ENCODE measurements at regions not wholly inside any gene's neighbourhood (a gene's known extent, or its start where the extent isn't known, plus 50 kb on each side); places are given as distances from the start of the nearest gene placed in this dataset.
A peak's percentile ranks its signal among the peaks of the same experiment; 100 is the strongest.

GRCh38 chr11:116335078-116335477 is 437.7 kb downstream of the BUD13 start:
- Histone ChIP-seq H3K9me2 (ENCODE audit: insufficient read depth, low read length) (no peaks in the 10 kb centered on the region), H3K79me2 (replicated peaks; ENCODE audit: insufficient read depth, low read length) (no peaks in the 10 kb centered on the region), H4K20me1 (ENCODE audit: insufficient read depth) (no peaks in the 10 kb centered on the region), H3K36me3 (ENCODE audit: insufficient read depth, low read length) (no peaks in the 10 kb centered on the region), H3K27me3 (ENCODE audit: insufficient read depth, low read depth, low read length) (no peaks in the 10 kb centered on the region), H3F3A (ENCODE audit: insufficient read depth, low read length, poor library complexity, severe bottlenecking) (no peaks in the 10 kb centered on the region), H3K4me2 (ENCODE audit: low read length) (no peak overlapping the region), H3K4me3 (ENCODE audit: low read length) (no peak overlapping the region), H3K9ac (ENCODE audit: low read length) (no peak overlapping the region), H3K27ac (ENCODE audit: low read length) (no peak overlapping the region), H3K9me3 (ENCODE audit: low read length) (peaks cover 8% of the 10 kb centered on the region), H2AFZ (ENCODE audit: low read depth, low read length) (no peak overlapping the region)
- no peak for TF ChIP-seq EP300 (conservative IDR thresholded peaks at IDR 0.05; ENCODE audit: poor library complexity, severe bottlenecking)
- TF ChIP-seq EZH2 (IDR thresholded peaks at IDR 0.05; ENCODE audit: borderline replicate concordance, insufficient read depth, low read length, poor library complexity, severe bottlenecking), result no peak
- no peak for TF ChIP-seq POLR2AphosphoS5 (IDR thresholded peaks at IDR 0.05)
- TF ChIP-seq RAD21 (conservative IDR thresholded peaks at IDR 0.05), result no peak
- TF ChIP-seq TAF1 (IDR thresholded peaks at IDR 0.05; ENCODE audit: low read depth), result no peak

DNA sequence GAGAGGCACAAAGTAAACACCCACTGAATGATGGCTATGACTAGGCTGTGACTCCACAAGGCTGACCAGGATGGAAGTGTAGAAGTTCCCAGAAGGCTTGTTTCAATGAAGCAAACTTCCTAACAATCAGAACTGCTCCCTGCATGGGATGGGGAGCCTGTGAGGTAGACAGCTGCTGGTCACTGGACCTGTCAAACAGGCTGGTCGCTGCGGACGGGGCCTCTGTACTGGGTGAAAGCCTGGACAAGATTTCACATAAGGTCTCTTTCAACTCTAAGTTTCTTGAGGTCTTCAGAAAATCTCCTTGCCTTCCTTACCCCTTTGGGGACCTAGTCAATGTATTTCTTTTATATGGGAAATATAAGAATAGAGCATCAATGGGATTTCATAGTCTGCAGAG is 438.2 kb downstream of the BUD13 start:
- Histone ChIP-seq H2AFZ (ENCODE audit: low read depth, low read length) (no peak overlapping the region), H3K36me3 (ENCODE audit: insufficient read depth, low read length) (no peaks in the 10 kb centered on the region), H3K9me3 (ENCODE audit: low read length) (peaks cover 8% of the 10 kb centered on the region), H3K79me2 (replicated peaks; ENCODE audit: insufficient read depth, low read length) (no peaks in the 10 kb centered on the region), H3F3A (ENCODE audit: insufficient read depth, low read length, poor library complexity, severe bottlenecking) (no peaks in the 10 kb centered on the region), H3K27ac (ENCODE audit: low read length) (no peak overlapping the region), H3K27me3 (ENCODE audit: insufficient read depth, low read depth, low read length) (no peaks in the 10 kb centered on the region), H3K9me2 (ENCODE audit: insufficient read depth, low read length) (no peaks in the 10 kb centered on the region), H4K20me1 (ENCODE audit: insufficient read depth) (no peaks in the 10 kb centered on the region), H3K9ac (ENCODE audit: low read length) (no peak overlapping the region), H3K4me2 (ENCODE audit: low read length) (no peak overlapping the region), H3K4me3 (ENCODE audit: low read length) (no peak overlapping the region)
- TF ChIP-seq SMC3 (conservative IDR thresholded peaks at IDR 0.05; ENCODE audit: poor library complexity), result no peak
- no peak for TF ChIP-seq EP300 (conservative IDR thresholded peaks at IDR 0.05; ENCODE audit: poor library complexity, severe bottlenecking)
- no peak for TF ChIP-seq TAF1 (IDR thresholded peaks at IDR 0.05; ENCODE audit: low read depth)
- TF ChIP-seq RAD21 (conservative IDR thresholded peaks at IDR 0.05), result no peak
- TF ChIP-seq, protein P1, sequence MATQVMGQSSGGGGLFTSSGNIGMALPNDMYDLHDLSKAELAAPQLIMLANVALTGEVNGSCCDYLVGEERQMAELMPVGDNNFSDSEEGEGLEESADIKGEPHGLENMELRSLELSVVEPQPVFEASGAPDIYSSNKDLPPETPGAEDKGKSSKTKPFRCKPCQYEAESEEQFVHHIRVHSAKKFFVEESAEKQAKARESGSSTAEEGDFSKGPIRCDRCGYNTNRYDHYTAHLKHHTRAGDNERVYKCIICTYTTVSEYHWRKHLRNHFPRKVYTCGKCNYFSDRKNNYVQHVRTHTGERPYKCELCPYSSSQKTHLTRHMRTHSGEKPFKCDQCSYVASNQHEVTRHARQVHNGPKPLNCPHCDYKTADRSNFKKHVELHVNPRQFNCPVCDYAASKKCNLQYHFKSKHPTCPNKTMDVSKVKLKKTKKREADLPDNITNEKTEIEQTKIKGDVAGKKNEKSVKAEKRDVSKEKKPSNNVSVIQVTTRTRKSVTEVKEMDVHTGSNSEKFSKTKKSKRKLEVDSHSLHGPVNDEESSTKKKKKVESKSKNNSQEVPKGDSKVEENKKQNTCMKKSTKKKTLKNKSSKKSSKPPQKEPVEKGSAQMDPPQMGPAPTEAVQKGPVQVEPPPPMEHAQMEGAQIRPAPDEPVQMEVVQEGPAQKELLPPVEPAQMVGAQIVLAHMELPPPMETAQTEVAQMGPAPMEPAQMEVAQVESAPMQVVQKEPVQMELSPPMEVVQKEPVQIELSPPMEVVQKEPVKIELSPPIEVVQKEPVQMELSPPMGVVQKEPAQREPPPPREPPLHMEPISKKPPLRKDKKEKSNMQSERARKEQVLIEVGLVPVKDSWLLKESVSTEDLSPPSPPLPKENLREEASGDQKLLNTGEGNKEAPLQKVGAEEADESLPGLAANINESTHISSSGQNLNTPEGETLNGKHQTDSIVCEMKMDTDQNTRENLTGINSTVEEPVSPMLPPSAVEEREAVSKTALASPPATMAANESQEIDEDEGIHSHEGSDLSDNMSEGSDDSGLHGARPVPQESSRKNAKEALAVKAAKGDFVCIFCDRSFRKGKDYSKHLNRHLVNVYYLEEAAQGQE (IDR thresholded peaks at IDR 0.05; ENCODE audit: borderline replicate concordance), result no peak

- H3K27ac ChIP-seq (ENCODE audit: low read length), result peak overlapping the region; percentile 45
- H3K9me2 ChIP-seq (ENCODE audit: insufficient read depth, low read length), result no peaks in the 10 kb centered on the region
- no peak overlapping the region for H2AFZ ChIP-seq (ENCODE audit: low read depth, low read length)
- no peaks in the 10 kb centered on the region for H4K20me1 ChIP-seq (ENCODE audit: insufficient read depth)
- H3F3A ChIP-seq (ENCODE audit: insufficient read depth, low read length, poor library complexity, severe bottlenecking), result no peaks in the 10 kb centered on the region
- TF ChIP-seq, protein P1 (IDR thresholded peaks at IDR 0.05; ENCODE audit: borderline replicate concordance), result no peak
- TF ChIP-seq EP300 (conservative IDR thresholded peaks at IDR 0.05; ENCODE audit: poor library complexity, severe bottlenecking) (no peak), TAF1 (IDR thresholded peaks at IDR 0.05; ENCODE audit: low read depth) (no peak), RAD21 (conservative IDR thresholded peaks at IDR 0.05) (no peak), CTCF (IDR thresholded peaks at IDR 0.05; ENCODE audit: poor library complexity, severe bottlenecking) (no peak), SMC3 (conservative IDR thresholded peaks at IDR 0.05; ENCODE audit: poor library complexity) (no peak)
- no peaks in the 10 kb centered on the region for H3K36me3 ChIP-seq (ENCODE audit: insufficient read depth, low read length)
- H3K4me2 ChIP-seq (ENCODE audit: low read length), result no peak overlapping the region
- no peak overlapping the region for H3K9ac ChIP-seq (ENCODE audit: low read length)
- H3K79me2 ChIP-seq (replicated peaks; ENCODE audit: insufficient read depth, low read length), result no peaks in the 10 kb centered on the region
- no peaks in the 10 kb centered on the region for H3K27me3 ChIP-seq (ENCODE audit: insufficient read depth, low read depth, low read length)
- H3K4me3 ChIP-seq (ENCODE audit: low read length), result no peak overlapping the region
- peaks cover 8% of the 10 kb centered on the region for H3K9me3 ChIP-seq (ENCODE audit: low read length)
Observed at GRCh38 chr11:116333001-116333535, 439.7 kb downstream of the BUD13 start.

All from neural cell (in vitro differentiated cells).